OCI-LY7 (cell line): ENCODE measurements at regions not wholly inside any gene's neighbourhood (a gene's known extent, or its start where the extent isn't known, plus 50 kb on each side); places are given as distances from the start of the nearest gene placed in this dataset.

Experiments used
- CTCF ChIP-seq: fragments of 200-600 bp; sonication (generic); conservative IDR thresholded peaks from 2 replicates; pipeline ENCODE4 v1.5.1; 2014; ENCODE audit warnings: mild to moderate bottlenecking, antibody characterized with exemption, low read length, moderate library complexity, mixed read lengths
- EZH2phosphoT487 ChIP-seq: fragments of 200-600 bp; sonication (generic); IDR thresholded peaks from 2 replicates; pipeline ENCODE4 v1.6.1; 2018; ENCODE audit warnings: low read depth, borderline replicate concordance, mild to moderate bottlenecking, mixed run types, antibody characterized with exemption, low read length, moderate library complexity, mixed read lengths

GRCh38 chr4:159778298-159778697, 675.4 kb downstream of the RAPGEF2 start:
- no peak for TF ChIP-seq CTCF
- TF ChIP-seq EZH2phosphoT487: no peak
